ENCODE measurements at regions not wholly inside any gene's neighbourhood (a gene's known extent, or its start where the extent isn't known, plus 50 kb on each side); places are given as distances from the start of the nearest gene placed in this dataset.

GRCh38 chr17:34859652-34860051 is 101.6 kb downstream of the CCT6B start:
- TF ChIP-seq, protein P1, sequence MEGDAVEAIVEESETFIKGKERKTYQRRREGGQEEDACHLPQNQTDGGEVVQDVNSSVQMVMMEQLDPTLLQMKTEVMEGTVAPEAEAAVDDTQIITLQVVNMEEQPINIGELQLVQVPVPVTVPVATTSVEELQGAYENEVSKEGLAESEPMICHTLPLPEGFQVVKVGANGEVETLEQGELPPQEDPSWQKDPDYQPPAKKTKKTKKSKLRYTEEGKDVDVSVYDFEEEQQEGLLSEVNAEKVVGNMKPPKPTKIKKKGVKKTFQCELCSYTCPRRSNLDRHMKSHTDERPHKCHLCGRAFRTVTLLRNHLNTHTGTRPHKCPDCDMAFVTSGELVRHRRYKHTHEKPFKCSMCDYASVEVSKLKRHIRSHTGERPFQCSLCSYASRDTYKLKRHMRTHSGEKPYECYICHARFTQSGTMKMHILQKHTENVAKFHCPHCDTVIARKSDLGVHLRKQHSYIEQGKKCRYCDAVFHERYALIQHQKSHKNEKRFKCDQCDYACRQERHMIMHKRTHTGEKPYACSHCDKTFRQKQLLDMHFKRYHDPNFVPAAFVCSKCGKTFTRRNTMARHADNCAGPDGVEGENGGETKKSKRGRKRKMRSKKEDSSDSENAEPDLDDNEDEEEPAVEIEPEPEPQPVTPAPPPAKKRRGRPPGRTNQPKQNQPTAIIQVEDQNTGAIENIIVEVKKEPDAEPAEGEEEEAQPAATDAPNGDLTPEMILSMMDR (IDR thresholded peaks at IDR 0.05) = no peak
- no peak for TF ChIP-seq POLR2A (IDR thresholded peaks at IDR 0.05)
